HG02973 (cell line): ENCODE measurements at regions not wholly inside any gene's neighbourhood (a gene's known extent, or its start where the extent isn't known, plus 50 kb on each side); places are given as distances from the start of the nearest gene placed in this dataset.
"Not testable (repeated sequence)": the region's sequence is repeated elsewhere in the genome, so short reads cannot be mapped to it uniquely, and the experiment has no call there.

Source experiments
- ATAC-seq: cut with Tn5 transposase; IDR thresholded peaks from one replicate; pipeline ENCODE4 v1.9.1; 2021; ENCODE audit warnings: moderate library complexity; ENCODE audit not compliant: unreplicated experiment

DNA sequence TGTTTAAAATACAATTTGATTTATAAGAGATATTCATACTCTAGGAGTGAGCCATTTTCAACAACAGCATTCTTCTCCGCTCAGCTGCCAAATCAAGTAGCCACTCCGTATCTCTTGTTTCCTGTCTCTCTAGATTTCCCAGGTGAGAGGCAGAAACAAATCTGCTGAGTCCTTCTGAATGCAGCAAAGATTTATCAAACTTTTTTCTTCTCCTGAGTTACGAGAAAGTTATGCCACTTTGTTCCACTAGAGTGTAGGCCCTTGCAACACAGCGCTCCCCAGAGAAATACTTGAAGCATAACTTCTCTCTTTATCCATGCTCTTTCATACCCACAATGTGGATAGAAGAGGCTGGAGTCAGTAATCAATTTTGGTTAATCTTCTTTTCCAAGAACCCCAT, 1960.8 kb downstream of the OLFM4 start:
- ATAC-seq, result no peak

- ATAC-seq, result no peak
These were observed 1970.8 kb downstream of the OLFM4 start for GRCh38 chr13:54999399-54999907.

DNA sequence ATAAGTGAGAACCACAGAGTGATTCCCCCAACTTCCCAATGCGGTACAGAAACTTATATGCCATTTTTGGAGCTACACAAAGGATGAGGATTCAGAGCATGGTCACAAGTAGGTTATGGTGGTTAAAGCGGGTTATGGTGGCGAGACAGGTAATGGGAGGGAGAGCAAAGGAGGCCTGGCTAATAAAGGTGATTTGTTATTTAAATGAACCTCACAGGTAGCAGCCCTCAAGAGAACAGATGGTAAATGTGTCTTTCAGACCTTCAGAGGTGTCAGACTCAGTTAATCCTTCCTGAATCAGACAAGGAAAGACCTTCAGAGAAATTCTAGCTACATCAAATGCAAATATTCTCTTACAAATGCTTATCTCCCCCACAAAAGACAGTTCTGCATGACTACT, 1971.4 kb downstream of the OLFM4 start:
- ATAC-seq, result no peak

GRCh38 chr13:55000844-55001243, 1972.2 kb downstream of the OLFM4 start:
- ATAC-seq, result no peak

DNA sequence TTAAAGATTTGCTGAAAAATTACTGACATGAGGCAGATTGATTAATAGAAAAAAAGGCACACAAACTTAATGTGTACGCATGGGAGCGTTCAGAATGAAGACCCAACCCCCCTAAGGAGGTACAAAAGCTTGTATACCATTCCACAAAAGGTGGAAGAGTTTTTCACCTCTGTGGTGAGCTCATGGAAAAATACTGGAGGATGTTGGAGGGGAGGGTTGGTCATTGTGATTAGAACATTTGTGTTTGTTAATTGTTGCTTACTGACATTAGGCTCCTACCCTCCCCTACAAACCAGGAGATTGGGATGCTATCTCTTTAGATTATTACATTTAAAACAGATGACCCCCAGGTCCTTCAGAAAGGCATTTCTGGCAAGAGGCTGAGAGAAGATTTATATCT, 1973.3 kb downstream of the OLFM4 start:
- no peak for ATAC-seq

GRCh38 chr13:55007681-55008080, 1979.1 kb downstream of the OLFM4 start:
- ATAC-seq, result no peak

GRCh38 chr13:55013051-55013450, 1984.4 kb downstream of the OLFM4 start:
- ATAC-seq, result no peak

- ATAC-seq, result no peak
These were observed 2000.7 kb downstream of the OLFM4 start for GRCh38 chr13:55029280-55029679.

DNA sequence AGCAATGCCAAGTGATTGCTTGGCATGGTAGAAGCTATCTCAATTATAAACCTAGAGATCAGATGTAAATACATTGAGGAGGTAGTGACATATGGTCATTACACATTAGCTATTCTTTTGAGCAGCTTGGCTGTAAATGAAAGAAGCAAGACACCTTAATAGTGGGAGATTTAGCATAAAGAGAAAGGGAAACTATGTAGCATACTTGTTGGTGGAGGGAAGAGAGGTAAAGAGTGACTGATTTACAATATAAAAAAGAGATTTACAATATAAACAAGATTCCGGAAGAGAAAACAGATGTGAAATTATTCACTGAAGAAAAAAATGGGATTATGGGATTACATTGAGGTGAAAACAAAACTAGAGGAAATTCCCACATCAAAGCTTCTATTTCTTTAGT, 2009.6 kb downstream of the OLFM4 start:
- ATAC-seq, result no peak

- not testable (repeated sequence) for ATAC-seq
These were observed 2025.4 kb downstream of the OLFM4 start for GRCh38 chr13:55053891-55054550.

GRCh38 chr13:55055666-55056065, 2027.1 kb downstream of the OLFM4 start:
- not testable (repeated sequence) for ATAC-seq

- ATAC-seq, result no peak
These were observed 2034.0 kb downstream of the OLFM4 start for GRCh38 chr13:55062662-55063061.

GRCh38 chr13:55067946-55068345, 2039.3 kb downstream of the OLFM4 start:
- no peak for ATAC-seq

GRCh38 chr13:55069746-55070145, 2041.1 kb downstream of the OLFM4 start:
- no peak for ATAC-seq

- ATAC-seq, result no peak
These were observed 2044.4 kb downstream of the OLFM4 start for GRCh38 chr13:55073000-55073399.

DNA sequence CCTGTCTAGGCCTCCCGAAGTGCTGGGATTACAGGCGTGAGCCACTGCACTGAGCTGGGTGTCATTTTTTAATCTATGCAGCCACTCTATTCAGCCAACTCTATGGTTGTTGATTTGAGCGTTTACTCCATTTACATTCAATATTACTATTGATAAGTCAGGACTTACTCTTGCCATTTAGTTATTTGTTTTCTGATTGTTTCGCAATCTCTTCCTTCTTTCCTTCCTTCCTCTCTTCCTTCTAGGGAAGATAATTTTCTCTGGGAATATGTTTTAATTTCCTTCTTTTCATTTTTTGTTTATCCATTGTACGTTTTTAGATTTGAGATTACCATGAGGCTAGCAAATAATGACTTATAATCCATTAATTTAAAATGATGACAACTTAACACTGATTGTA, 2056.0 kb downstream of the OLFM4 start:
- no peak for ATAC-seq

GRCh38 chr13:55087085-55087484, 2053.6 kb upstream of the PRR20A start:
- ATAC-seq, result no peak

- no peak for ATAC-seq
These were observed 2050.1 kb upstream of the PRR20A start for GRCh38 chr13:55090612-55091011.

DNA sequence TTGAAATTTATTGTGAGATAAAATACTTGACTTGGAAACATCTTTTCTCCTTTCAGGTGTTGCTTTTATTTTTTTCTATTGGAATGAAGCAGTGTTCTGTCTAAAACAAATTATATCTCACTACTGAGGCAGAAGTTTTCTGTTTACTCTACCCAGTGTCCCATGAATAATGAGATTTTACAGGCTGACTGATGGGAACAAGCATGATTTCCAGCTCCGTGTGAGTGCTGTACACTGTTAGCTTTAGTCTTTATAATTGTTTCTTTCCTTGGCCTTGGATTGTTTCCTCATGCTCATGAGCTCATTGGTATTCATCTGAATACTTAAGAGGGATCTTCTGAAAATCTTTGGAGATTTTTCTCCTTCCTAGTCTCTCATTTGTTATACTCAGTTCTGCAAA, 2049.5 kb upstream of the PRR20A start:
- no peak for ATAC-seq

DNA sequence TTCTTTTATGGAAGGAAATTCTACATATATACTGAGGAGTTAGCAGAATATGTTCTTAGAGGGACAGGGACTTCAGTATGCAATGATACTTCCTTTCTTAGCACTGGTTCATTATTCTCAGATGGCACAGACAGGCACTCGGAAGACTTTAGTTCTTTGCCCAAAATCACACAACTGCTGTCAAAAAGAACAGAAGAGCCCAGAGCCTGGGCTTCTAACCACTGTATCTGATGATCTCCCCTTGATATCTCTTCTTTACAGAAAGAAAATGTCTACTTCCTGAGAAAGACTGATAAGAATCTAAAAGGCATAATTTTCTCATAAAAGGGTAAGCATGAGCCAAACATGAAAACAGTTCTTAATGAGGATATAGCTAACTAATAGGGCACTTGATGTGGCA, 2034.2 kb upstream of the PRR20A start:
- ATAC-seq, result no peak

GRCh38 chr13:55120631-55121030, 2020.1 kb upstream of the PRR20A start:
- no peak for ATAC-seq

DNA sequence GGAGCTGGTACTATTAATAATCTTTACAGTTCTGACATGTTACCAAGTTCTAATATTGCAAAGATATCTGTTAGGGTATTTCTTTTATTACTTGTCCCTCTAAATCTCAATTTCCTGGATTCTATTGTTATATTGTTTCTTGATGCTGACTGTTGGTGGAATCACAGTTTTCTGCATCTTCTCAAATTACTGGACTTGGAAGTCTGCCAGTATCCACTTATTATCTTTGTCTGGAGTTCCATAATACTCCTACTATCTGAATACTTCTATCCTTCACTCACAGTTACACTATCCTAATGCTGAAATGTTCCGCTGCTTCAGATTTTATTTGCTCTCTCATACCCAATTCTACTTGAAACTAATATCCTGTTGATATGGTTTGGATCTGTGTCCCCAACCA, 1985.7 kb upstream of the PRR20A start:
- no peak for ATAC-seq

DNA sequence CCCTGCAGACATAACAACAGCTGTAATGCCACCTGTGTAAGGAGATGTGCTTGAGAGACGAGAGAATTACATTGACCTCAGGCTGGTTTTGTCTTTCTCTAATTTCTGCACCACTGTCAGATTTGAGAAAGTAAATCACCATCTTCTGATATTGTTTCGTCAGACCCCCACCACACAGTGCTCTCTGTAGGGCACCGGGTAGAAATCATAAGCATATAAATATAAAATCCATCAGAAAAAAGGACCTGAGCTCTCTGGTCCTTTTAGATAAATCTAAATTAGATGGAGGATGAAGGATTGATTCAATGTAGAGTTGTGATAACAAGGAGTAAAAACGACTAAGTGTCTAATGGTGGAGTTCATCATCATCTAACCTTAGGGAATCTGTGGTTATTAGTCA, 1981.0 kb upstream of the PRR20A start:
- no peak for ATAC-seq
